ENCODE measurements at regions not wholly inside any gene's neighbourhood (a gene's known extent, or its start where the extent isn't known, plus 50 kb on each side); places are given as distances from the start of the nearest gene placed in this dataset.
"Not testable (repeated sequence)": the region's sequence is repeated elsewhere in the genome, so short reads cannot be mapped to it uniquely, and the experiment has no call there.

DNA sequence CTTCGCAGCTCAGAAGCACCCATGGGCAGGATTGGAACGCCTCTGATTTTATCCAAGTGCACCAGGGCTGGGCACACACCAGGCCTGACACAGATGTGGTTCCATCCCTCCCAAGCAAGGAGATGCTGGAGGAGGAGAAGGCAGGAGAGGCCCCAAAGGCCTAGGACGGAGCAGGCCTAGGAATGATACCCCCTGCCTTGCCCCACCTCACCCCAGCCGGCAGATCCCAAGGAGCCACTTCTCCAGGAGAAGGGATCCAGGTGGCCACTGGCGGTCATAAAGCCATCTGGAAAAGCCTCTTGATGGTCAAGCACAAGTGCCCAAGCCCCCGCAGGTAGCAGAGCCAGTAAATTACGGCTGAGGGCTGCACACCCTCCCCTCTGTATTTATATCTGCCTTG, 211.8 kb downstream of the TBC1D2B start:
- intact Hi-C loops (cut with DNase I), result no loop called here
- H3K27me3 ChIP-seq, result peaks cover 0 to 43% (median 0%) of the 10 kb centered on the region in 4 donors
- WGBS, 2 donors, result 40 to 77% methylated on average over 1 to 2 of the region's 7 CpGs
- no peak for DNase-seq
- no peaks in the 10 kb centered on the region for H3K36me3 ChIP-seq
- H3K9me3 ChIP-seq, result no peaks in the 10 kb centered on the region
- peaks cover 0 to 3% (median 0%) of the 10 kb centered on the region in 3 donors for H3K4me1 ChIP-seq
- H3K4me3 ChIP-seq, result no peak overlapping the region
- TF ChIP-seq, protein P1, sequence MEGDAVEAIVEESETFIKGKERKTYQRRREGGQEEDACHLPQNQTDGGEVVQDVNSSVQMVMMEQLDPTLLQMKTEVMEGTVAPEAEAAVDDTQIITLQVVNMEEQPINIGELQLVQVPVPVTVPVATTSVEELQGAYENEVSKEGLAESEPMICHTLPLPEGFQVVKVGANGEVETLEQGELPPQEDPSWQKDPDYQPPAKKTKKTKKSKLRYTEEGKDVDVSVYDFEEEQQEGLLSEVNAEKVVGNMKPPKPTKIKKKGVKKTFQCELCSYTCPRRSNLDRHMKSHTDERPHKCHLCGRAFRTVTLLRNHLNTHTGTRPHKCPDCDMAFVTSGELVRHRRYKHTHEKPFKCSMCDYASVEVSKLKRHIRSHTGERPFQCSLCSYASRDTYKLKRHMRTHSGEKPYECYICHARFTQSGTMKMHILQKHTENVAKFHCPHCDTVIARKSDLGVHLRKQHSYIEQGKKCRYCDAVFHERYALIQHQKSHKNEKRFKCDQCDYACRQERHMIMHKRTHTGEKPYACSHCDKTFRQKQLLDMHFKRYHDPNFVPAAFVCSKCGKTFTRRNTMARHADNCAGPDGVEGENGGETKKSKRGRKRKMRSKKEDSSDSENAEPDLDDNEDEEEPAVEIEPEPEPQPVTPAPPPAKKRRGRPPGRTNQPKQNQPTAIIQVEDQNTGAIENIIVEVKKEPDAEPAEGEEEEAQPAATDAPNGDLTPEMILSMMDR (IDR thresholded peaks at IDR 0.05), result no peak
- H3K27ac ChIP-seq, result no peak overlapping the region

DNA sequence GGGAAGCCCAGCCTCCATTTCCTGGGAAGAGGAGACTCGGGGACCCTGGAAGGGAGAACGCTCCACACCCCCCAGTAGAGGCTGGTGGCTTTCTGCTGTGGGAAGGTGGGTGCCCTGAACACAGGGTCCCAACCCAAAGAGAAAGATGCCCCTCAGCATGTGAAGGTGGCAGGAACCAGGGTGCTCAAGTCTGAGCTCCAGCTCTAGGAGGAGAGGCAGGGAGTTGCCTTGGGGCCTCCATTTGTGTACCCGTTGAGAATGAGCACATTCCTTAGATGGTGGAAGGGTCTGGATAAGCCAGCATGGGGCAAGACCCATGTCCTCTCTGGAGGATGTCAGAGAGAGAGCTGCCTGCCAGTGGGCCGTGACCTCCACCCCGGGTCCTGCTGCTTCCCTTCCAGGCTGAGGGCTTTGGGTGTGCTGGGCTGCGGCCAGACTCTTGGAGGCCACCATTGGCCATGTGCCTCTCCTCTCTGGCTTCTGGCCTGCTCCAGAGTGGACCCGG, 212.4 kb downstream of the TBC1D2B start:
- H3K9me3 ChIP-seq, result no peaks in the 10 kb centered on the region
- no peak for TF ChIP-seq POLR2A (IDR thresholded peaks at IDR 0.05)
- TF ChIP-seq, protein P1 (IDR thresholded peaks at IDR 0.05), result no peak
- no peak overlapping the region for H3K4me3 ChIP-seq
- peaks cover 0 to 3% (median 0%) of the 10 kb centered on the region in 3 donors for H3K4me1 ChIP-seq
- 63 to 90% methylated on average over 1 to 2 of the region's 7 CpGs for WGBS, 2 donors
- H3K36me3 ChIP-seq, result no peaks in the 10 kb centered on the region
- H3K27me3 ChIP-seq, result peaks cover 0 to 41% (median 0%) of the 10 kb centered on the region in 4 donors
- no peak for DNase-seq
- no peak overlapping the region for H3K27ac ChIP-seq
- intact Hi-C loops (cut with DNase I), result no loop called here

DNA sequence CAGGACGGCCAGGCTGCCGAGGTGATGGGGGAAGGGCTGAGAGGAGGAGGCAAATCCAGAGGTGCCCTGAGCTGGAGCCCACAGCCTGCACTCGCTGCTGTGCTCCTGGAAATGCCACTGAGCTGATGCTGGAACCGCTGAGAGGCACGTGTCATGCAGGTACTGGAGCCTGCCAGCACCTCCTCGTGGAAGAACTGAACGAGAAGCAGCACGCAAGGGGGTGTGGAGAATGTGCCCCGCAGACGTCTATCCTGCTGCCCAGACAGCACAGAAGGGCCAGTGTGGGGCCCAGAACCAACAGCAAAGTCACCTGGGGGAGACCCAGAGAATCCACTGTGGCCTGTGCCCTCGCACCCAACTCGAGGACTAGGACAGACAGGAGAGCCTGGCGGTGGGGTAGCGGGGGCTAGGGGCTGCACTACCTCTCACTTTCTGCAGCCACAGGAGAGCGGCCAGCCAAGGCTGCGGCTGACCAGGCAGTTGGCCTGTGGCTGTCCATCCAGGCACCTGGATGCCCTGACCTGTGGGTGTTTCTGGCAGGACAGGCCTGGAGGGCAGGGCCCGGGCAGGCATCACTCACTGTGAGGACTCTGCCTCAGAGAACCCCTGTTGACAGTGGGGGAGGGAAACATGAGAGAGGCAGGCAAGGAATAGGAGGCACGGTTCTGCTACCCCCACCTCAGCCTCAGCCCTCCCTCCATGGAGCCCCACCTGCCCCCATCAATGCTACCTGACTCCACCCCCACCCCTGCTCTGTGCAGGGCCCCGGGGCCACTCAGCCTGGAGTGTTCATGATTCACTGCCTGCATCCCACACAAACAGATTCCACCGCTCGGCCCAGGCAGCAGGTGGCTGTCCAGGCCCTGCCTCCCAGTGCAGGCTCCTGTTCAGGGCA, 213.1 kb downstream of the TBC1D2B start:
- no peak for DNase-seq
- H3K4me3 ChIP-seq, result no peak overlapping the region
- H3K4me1 ChIP-seq, result peaks cover 0 to 3% (median 0%) of the 10 kb centered on the region in 3 donors
- TF ChIP-seq, protein P1 (IDR thresholded peaks at IDR 0.05), result no peak
- TF ChIP-seq POLR2A (IDR thresholded peaks at IDR 0.05), result no peak
- 55 to 73% methylated on average over 2 to 10 of the region's 21 CpGs for WGBS, 2 donors
- H3K27ac ChIP-seq, result no peak overlapping the region
- intact Hi-C loops (cut with DNase I), result no loop called here
- no peaks in the 10 kb centered on the region for H3K36me3 ChIP-seq
- no peaks in the 10 kb centered on the region for H3K9me3 ChIP-seq
- H3K27me3 ChIP-seq, result peaks cover 0 to 39% (median 0%) of the 10 kb centered on the region in 4 donors

DNA sequence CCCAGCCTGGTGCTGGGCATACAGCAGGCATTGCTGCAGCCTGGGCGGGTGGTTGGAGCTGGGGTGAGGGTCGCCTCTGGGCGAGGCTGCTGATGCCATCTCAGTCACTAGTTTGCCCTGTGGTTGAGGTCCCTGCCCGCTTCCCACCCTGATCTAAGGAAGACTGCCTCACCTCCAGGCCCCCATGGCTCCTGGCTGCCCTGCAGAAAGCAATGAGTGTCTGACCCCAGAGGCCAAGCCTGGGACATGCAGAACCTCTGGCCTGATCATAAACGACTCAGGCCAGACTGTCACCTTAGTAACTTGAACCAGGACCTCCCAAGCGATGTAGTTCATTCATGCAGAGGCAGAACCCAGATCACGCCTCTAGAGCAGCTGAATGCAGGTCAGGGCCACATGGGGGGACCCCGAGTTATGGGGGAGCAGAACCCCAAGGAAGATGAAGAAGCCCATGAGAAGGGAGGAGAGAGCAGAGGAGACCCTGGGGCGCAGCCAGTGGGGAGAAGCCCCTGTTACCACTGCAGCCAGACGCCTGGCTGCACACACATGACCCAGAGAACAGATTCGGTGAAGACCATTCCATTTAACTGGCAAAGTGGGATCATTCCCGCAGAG, 213.9 kb downstream of the TBC1D2B start:
- no peak for DNase-seq
- Histone ChIP-seq H3K9me3 (no peaks in the 10 kb centered on the region), H3K27ac (no peak overlapping the region), H3K4me3 (no peak overlapping the region), H3K4me1 (peaks cover 0 to 3% (median 0%) of the 10 kb centered on the region in 3 donors), H3K36me3 (no peaks in the 10 kb centered on the region), H3K27me3 (peaks cover 0 to 36% (median 0%) of the 10 kb centered on the region in 4 donors)
- TF ChIP-seq, protein P1 (IDR thresholded peaks at IDR 0.05), result no peak
- no peak for TF ChIP-seq POLR2A (IDR thresholded peaks at IDR 0.05)
- 57 to 82% methylated on average over 6 of the region's 12 CpGs for WGBS, 2 donors
- intact Hi-C loops (cut with DNase I), result no loop called here

DNA sequence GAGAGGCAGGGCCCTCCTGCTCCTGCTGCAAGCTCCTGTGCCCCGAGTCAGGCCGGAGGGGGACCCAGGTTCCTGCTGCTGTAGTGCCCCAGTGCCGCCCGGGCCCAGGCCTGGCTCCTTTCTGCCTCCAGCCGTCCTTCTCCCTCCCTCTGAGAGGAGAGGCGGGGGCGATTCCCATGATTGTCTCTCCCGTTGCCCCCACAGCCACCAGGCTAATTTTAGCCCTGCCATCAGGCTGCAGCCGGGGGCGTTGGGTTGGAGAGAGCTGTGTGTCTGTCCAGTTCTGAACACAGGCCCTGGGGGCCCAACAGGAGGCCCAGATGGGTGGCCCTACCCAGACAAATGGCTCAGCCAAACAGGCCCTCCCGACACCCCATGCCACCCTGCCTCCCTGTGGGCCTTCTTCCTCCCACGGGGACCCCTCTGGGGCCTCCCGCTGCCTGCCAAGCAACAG, 214.8 kb downstream of the TBC1D2B start:
- Histone ChIP-seq H3K4me3 (no peak overlapping the region), H3K4me1 (peaks cover 0 to 3% (median 0%) of the 10 kb centered on the region in 3 donors), H3K27ac (no peak overlapping the region), H3K36me3 (no peaks in the 10 kb centered on the region), H3K9me3 (no peaks in the 10 kb centered on the region), H3K27me3 (peaks cover 0 to 31% (median 0%) of the 10 kb centered on the region in 4 donors)
- no peak for TF ChIP-seq POLR2A (IDR thresholded peaks at IDR 0.05)
- TF ChIP-seq, protein P1 (IDR thresholded peaks at IDR 0.05), result no peak
- WGBS, 2 donors, result 44 to 60% methylated on average over 3 to 11 of the region's 13 CpGs
- intact Hi-C loops (cut with DNase I), result no loop called here
- DNase-seq, result no peak

DNA sequence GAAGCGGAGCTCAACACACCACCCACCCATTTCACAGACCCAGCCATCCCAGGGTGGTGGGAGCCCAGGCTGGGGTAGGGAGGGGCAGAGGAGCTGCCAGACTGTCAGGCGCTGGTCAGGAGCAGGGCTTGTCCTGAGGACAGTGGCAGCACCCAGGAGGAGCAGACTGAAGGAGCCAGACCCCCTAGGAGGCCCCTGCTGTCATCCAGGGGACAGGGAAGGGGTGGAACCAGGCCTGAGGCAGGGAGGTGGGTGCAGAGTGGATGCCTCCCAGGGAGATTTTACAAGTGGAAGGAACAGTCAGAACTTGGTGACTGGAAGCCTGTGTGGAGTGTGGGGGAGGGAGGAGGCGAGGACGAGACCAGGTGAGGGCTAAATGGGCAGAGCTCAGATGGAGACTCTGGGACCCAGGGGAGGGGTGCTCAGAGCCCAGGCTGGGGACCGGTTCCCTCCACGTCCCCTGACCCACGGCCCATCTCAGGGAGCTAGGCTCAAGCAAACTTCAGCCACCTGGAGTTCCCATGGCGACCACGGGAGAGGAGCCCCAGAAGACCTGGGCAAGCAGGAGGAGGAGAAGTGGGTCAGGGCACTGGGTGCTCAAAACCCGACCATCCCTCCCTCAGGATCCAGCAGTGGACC, 215.4 kb downstream of the TBC1D2B start:
- H3K36me3 ChIP-seq; intact Hi-C loops (cut with DNase I); H3K27ac ChIP-seq; H3K9me3 ChIP-seq; H3K4me3 ChIP-seq; H3K4me1 ChIP-seq; DNase-seq: not testable (repeated sequence)
- 58 to 68% methylated on average over 6 to 7 of the region's 10 CpGs for WGBS, 2 donors
- H3K27me3 ChIP-seq, result peaks cover 0 to 31% (median 0%) of the 10 kb centered on the region in 4 donors

Data from esophagus squamous epithelium (tissue), 5 donors.